Loucy (cell line): ENCODE measurements at regions not wholly inside any gene's neighbourhood (a gene's known extent, or its start where the extent isn't known, plus 50 kb on each side); places are given as distances from the start of the nearest gene placed in this dataset.

ENCODE experiments used
- H2AFZ ChIP-seq: fragments of 200-600 bp; sonication (generic); 2 replicates; pipeline ENCODE4 v1.6.0; 2016; ENCODE audit warnings: antibody characterized with exemption, mild to moderate bottlenecking, low read length, moderate library complexity
- H3F3A ChIP-seq: fragments of 200-600 bp; 2 replicates; pipeline ENCODE4 v1.6.0; 2016; ENCODE audit warnings: antibody characterized with exemption, low read depth, mild to moderate bottlenecking
- H3K27me3 ChIP-seq: fragments of 200-600 bp; sonication (generic); 2 replicates; pipeline ENCODE4 v1.6.1; 2014; ENCODE audit warnings: low read length, mild to moderate bottlenecking; ENCODE audit not compliant: insufficient read depth, poor library complexity, severe bottlenecking
- H3K36me3 ChIP-seq: fragments of 200-600 bp; sonication (generic); 2 replicates; pipeline ENCODE4 v1.6.1; 2016; ENCODE audit warnings: low read length; ENCODE audit not compliant: insufficient read depth
- H3K4me1 ChIP-seq: fragments of 200-600 bp; sonication (generic); 2 replicates; pipeline ENCODE4 v1.5.1; 2014; ENCODE audit warnings: low read length, mild to moderate bottlenecking; ENCODE audit not compliant: insufficient read depth, poor library complexity, severe bottlenecking
- H3K4me2 ChIP-seq: fragments of 200-600 bp; sonication (generic); 2 replicates; pipeline ENCODE4 v1.6.0; 2014; ENCODE audit warnings: antibody characterized with exemption, low read length, low read depth, mild to moderate bottlenecking; ENCODE audit not compliant: poor library complexity, severe bottlenecking
- H3K4me3 ChIP-seq: fragments of 200-600 bp; sonication (generic); 2 replicates; pipeline ENCODE4 v1.5.1; 2014; ENCODE audit warnings: low read length, mild to moderate bottlenecking, mixed read lengths; ENCODE audit not compliant: poor library complexity, severe bottlenecking
- H3K79me2 ChIP-seq: fragments of 200-600 bp; sonication (generic); 2 replicates; pipeline ENCODE4 v1.6.1; 2014; ENCODE audit warnings: low read length; ENCODE audit not compliant: insufficient read depth
- H3K9ac ChIP-seq: fragments of 200-600 bp; sonication (generic); 2 replicates; pipeline ENCODE4 v1.6.0; 2014; ENCODE audit warnings: mild to moderate bottlenecking, low read depth, low read length, moderate library complexity; ENCODE audit not compliant: poor library complexity, severe bottlenecking
- H3K9me2 ChIP-seq: fragments of 200-600 bp; sonication (generic); replicated peaks from 2 replicates; pipeline ENCODE4 v1.6.1; 2016; ENCODE audit warnings: low read depth, low read length, mixed read lengths
- H3K9me3 ChIP-seq: fragments of 200-600 bp; sonication (generic); 2 replicates; pipeline ENCODE4 v1.6.1; 2014; ENCODE audit warnings: mild to moderate bottlenecking, antibody characterized with exemption, low read length, low read depth; ENCODE audit not compliant: insufficient read depth
- H4K20me1 ChIP-seq: fragments of 200-600 bp; sonication (generic); 2 replicates; pipeline ENCODE4 v1.6.0; 2014; ENCODE audit warnings: antibody characterized with exemption, low read length, mild to moderate bottlenecking; ENCODE audit not compliant: insufficient read depth, poor library complexity, severe bottlenecking
- EZH2phosphoT487 ChIP-seq: fragments of 200-600 bp; IDR thresholded peaks from 2 replicates; pipeline ENCODE4 v1.6.1; 2018; ENCODE audit warnings: antibody characterized with exemption, mild to moderate bottlenecking, moderate library complexity, borderline replicate concordance
- TF ChIP-seq, protein P1 (sequence below): fragments of 200-600 bp; sonication (generic); conservative IDR thresholded peaks from 2 replicates; pipeline ENCODE4 v1.5.1; 2014; ENCODE audit warnings: mild to moderate bottlenecking, antibody characterized with exemption, low read length

DNA sequence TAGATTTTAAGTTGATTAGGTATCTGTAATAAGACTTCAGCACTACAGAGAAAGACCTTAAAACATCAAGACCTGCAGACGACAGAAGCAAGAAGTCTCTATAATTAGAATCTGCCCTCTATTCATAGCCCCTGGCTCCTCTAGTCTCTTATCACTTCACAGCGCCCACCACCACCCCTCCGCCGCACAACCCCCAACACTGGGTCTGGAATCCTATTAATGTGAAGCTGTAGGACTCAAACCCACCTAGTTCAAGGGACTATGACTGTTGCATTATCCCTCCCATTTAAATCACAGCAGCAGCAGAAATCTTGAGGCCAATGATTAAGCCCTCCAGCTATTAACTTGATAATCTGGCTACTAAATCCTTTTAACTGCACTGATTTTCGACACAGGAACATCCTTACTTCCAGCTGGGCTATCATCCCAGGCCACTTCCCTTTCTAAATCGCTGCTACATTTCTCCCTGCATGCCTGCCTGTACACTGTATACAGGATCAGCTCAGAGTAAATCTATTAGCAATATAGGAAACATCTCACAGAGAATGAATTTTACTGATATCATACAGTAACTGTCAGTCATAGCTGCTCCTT is 159.5 kb upstream of the GRAMD2B start:
- Histone ChIP-seq H3K36me3 (no peaks in the 10 kb centered on the region), H3K27me3 (no peaks in the 10 kb centered on the region), H3K79me2 (no peaks in the 10 kb centered on the region), H3K4me3 (no peak overlapping the region), H3K4me2 (no peak overlapping the region), H3K9me2 (no peaks in the 10 kb centered on the region), H3F3A (no peaks in the 10 kb centered on the region), H2AFZ (no peak overlapping the region), H3K9ac (no peak overlapping the region), H4K20me1 (no peaks in the 10 kb centered on the region), H3K9me3 (no peaks in the 10 kb centered on the region), H3K4me1 (no peaks in the 10 kb centered on the region)
- TF ChIP-seq EZH2phosphoT487, result no peak
- TF ChIP-seq, protein P1, sequence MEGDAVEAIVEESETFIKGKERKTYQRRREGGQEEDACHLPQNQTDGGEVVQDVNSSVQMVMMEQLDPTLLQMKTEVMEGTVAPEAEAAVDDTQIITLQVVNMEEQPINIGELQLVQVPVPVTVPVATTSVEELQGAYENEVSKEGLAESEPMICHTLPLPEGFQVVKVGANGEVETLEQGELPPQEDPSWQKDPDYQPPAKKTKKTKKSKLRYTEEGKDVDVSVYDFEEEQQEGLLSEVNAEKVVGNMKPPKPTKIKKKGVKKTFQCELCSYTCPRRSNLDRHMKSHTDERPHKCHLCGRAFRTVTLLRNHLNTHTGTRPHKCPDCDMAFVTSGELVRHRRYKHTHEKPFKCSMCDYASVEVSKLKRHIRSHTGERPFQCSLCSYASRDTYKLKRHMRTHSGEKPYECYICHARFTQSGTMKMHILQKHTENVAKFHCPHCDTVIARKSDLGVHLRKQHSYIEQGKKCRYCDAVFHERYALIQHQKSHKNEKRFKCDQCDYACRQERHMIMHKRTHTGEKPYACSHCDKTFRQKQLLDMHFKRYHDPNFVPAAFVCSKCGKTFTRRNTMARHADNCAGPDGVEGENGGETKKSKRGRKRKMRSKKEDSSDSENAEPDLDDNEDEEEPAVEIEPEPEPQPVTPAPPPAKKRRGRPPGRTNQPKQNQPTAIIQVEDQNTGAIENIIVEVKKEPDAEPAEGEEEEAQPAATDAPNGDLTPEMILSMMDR, result no peak

DNA sequence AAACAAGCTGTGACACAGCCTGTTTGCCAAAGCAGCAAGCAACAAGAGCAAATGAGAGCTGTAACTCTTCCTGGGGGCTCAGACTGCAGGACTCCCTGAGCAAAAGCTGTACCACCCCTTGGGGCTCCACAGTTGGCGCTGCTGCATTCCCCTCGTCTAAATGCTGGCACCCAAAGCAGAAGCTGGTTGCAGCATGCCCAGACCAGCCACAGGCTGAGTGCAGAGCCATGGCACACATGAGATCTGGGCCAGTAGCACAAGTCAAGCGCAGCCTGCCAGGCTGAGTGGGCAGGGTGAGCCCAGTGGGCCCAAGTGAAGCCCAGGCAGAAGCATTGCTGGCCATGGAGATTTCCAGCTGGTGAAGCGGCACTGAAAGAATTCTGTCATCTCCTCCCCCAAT is 157.3 kb upstream of the GRAMD2B start:
- Histone ChIP-seq H3F3A (no peaks in the 10 kb centered on the region), H3K79me2 (no peaks in the 10 kb centered on the region), H4K20me1 (no peaks in the 10 kb centered on the region), H3K36me3 (no peaks in the 10 kb centered on the region), H3K9ac (no peak overlapping the region), H3K4me2 (no peak overlapping the region), H2AFZ (no peak overlapping the region), H3K4me1 (no peaks in the 10 kb centered on the region), H3K9me2 (no peaks in the 10 kb centered on the region), H3K27me3 (no peaks in the 10 kb centered on the region), H3K9me3 (no peaks in the 10 kb centered on the region), H3K4me3 (no peak overlapping the region)
- TF ChIP-seq EZH2phosphoT487, result no peak
- TF ChIP-seq, protein P1, result no peak

DNA sequence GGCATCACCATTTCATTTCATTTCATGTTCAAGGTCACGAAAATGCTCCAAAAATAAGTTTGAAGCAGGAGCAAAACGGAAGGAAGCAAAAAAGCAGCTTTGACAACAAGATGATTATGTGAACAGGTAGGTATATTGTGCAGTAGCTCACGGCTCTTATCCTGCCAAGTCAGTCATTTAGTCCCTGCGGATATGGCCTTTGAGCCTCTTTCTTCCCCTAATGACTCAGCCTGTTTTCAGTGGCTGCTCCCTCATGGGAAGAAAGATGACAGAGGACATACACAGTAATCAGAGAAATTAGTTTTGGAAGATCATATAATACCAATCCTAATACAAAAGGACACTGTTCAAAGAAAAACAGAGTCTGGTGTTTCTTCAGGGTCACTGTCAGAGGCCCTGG is 155.8 kb upstream of the GRAMD2B start:
- Histone ChIP-seq H3K79me2 (no peaks in the 10 kb centered on the region), H3K9me2 (no peaks in the 10 kb centered on the region), H3K36me3 (no peaks in the 10 kb centered on the region), H3K4me2 (no peak overlapping the region), H3F3A (no peaks in the 10 kb centered on the region), H4K20me1 (no peaks in the 10 kb centered on the region), H3K27me3 (no peaks in the 10 kb centered on the region), H3K9me3 (no peaks in the 10 kb centered on the region), H3K4me1 (no peaks in the 10 kb centered on the region), H2AFZ (no peak overlapping the region), H3K4me3 (no peak overlapping the region), H3K9ac (no peak overlapping the region)
- TF ChIP-seq, protein P1, result no peak
- no peak for TF ChIP-seq EZH2phosphoT487
